Endothelial cell of umbilical vein (primary cell): ENCODE measurements at regions not wholly inside any gene's neighbourhood (a gene's known extent, or its start where the extent isn't known, plus 50 kb on each side); places are given as distances from the start of the nearest gene placed in this dataset.

Experiments
- CTCF ChIP-seq, 2 donors: IDR thresholded peaks; 1 replicate in 1 of 2; 2 replicates in 1 of 2; pipeline ENCODE4 v1.5.1; 2011; ENCODE audit warnings: low read length in 2 of 2, mild to moderate bottlenecking in 2 of 2, moderate library complexity in 2 of 2, control low read depth in 1 of 2, inconsistent platforms in 1 of 2, low read depth in 1 of 2; ENCODE audit not compliant: insufficient read depth in 1 of 2; ENCODE audit errors: extremely low read depth in 1 of 2
- EZH2 ChIP-seq: IDR thresholded peaks from 2 replicates; pipeline ENCODE4 v1.6.1; 2012; ENCODE audit warnings: borderline replicate concordance, low read depth, mild to moderate bottlenecking, moderate library complexity, low read length, inconsistent platforms; ENCODE audit not compliant: severe bottlenecking
- FOS ChIP-seq: IDR thresholded peaks from 2 replicates; pipeline ENCODE4 v1.6.1; 2011; ENCODE audit warnings: mild to moderate bottlenecking, low read length, moderate library complexity, borderline replicate concordance; ENCODE audit not compliant: insufficient read depth
- GATA2 ChIP-seq: IDR thresholded peaks from 2 replicates; pipeline ENCODE4 v1.7.0; 2011; ENCODE audit warnings: low read depth, mild to moderate bottlenecking, moderate library complexity, mixed read lengths, low read length; ENCODE audit not compliant: insufficient read length, insufficient read depth
- JUN ChIP-seq: IDR thresholded peaks from 2 replicates; pipeline ENCODE4 v1.6.1; 2011; ENCODE audit warnings: borderline replicate concordance, low read depth; ENCODE audit not compliant: insufficient read length, insufficient read depth
- MAX ChIP-seq: IDR thresholded peaks from 2 replicates; pipeline ENCODE4 v1.6.1; 2011; ENCODE audit not compliant: insufficient read depth, insufficient read length
- MYC ChIP-seq: IDR thresholded peaks from one replicate; pipeline ENCODE4 v1.6.1; 2011; ENCODE audit warnings: mild to moderate bottlenecking, low read depth, low read length
- POLR2A ChIP-seq: IDR thresholded peaks from 2 replicates; pipeline ENCODE4 v1.6.1; 2012; ENCODE audit warnings: low read depth, mild to moderate bottlenecking, control low read depth, low read length
- POLR2AphosphoS5 ChIP-seq: IDR thresholded peaks from 2 replicates; pipeline ENCODE4 v1.6.1; 2012; ENCODE audit warnings: low read depth, mild to moderate bottlenecking, control low read depth, low read length, moderate library complexity; ENCODE audit not compliant: insufficient read depth

- no peak for TF ChIP-seq CTCF (IDR thresholded peaks at IDR 0.05; ENCODE audit: extremely low read depth in 1 of 2, insufficient read depth in 1 of 2, low read depth in 1 of 2, low read length in 2 of 2)
- TF ChIP-seq JUN = no peak
- TF ChIP-seq EZH2 = no peak
- TF ChIP-seq POLR2A = no peak
- no peak for TF ChIP-seq POLR2AphosphoS5
- no peak for TF ChIP-seq MAX
- no peak for TF ChIP-seq MYC
- no peak for TF ChIP-seq FOS
- TF ChIP-seq GATA2 = no peak
Measured at GRCh38 chr11:44418456-44418830, 108.5 kb upstream of the ALX4 start.
